Stimulated activated CD4-positive, alpha-beta T cell treated with anti-CD3 and anti-CD28 coated beads, Interleukin-15, amount 100 ng/mL, for 1 hour (primary cell): ENCODE measurements at regions not wholly inside any gene's neighbourhood (a gene's known extent, or its start where the extent isn't known, plus 50 kb on each side); places are given as distances from the start of the nearest gene placed in this dataset.

ENCODE experiments used
- DNase-seq, 2 donors: peaks; one replicate each; pipeline ENCODE4 v3.0.0-alpha.2; 2020; ENCODE audit warnings: low read depth in 1 of 2, low spot score in 1 of 2

- DNase-seq: no peak
Measured at GRCh38 chr15:55031727-55032126, 165.0 kb downstream of the RSL24D1 start.

GRCh38 chr15:55026381-55026780, 170.4 kb downstream of the RSL24D1 start:
- DNase-seq: no peak

- DNase-seq: no peak
Measured at GRCh38 chr15:55017635-55018034, 179.1 kb downstream of the RSL24D1 start.

GRCh38 chr15:55016225-55016624, 180.5 kb downstream of the RSL24D1 start:
- no peak for DNase-seq

GRCh38 chr15:55015093-55015445, 181.7 kb downstream of the RSL24D1 start:
- no peak for DNase-seq

GRCh38 chr15:55014391-55015092, 182.2 kb downstream of the RSL24D1 start:
- no peak for DNase-seq

- DNase-seq: no peak
Measured at GRCh38 chr15:55008421-55008820, 188.3 kb downstream of the RSL24D1 start.

GRCh38 chr15:55007561-55007960, 189.2 kb downstream of the RSL24D1 start:
- no peak for DNase-seq

GRCh38 chr15:55005679-55006078, 191.1 kb downstream of the RSL24D1 start:
- no peak for DNase-seq

- DNase-seq: no peak
Measured at GRCh38 chr15:55003965-55004873, 192.5 kb downstream of the RSL24D1 start.

GRCh38 chr15:54998661-54999060, 198.1 kb downstream of the RSL24D1 start:
- no peak for DNase-seq

- no peak for DNase-seq
Measured at GRCh38 chr15:54990793-54991192, 205.9 kb downstream of the RSL24D1 start.

- DNase-seq: no peak
Measured at GRCh38 chr15:54987881-54988280, 208.9 kb downstream of the RSL24D1 start.

- DNase-seq: no peak
Measured at GRCh38 chr15:54979964-54980363, 216.8 kb downstream of the RSL24D1 start.

GRCh38 chr15:54962637-54963036, 234.1 kb downstream of the RSL24D1 start:
- no peak for DNase-seq

GRCh38 chr15:54960266-54960665, 236.5 kb downstream of the RSL24D1 start:
- no peak for DNase-seq

GRCh38 chr15:54941417-54941816, 255.3 kb downstream of the RSL24D1 start:
- DNase-seq: no peak

GRCh38 chr15:54917312-54917711, 279.4 kb downstream of the RSL24D1 start:
- DNase-seq: no peak

- DNase-seq: no peak
Measured at GRCh38 chr15:54915380-54915779, 281.4 kb downstream of the RSL24D1 start.

GRCh38 chr15:54884312-54884711, 312.4 kb downstream of the RSL24D1 start:
- no peak for DNase-seq

- no peak for DNase-seq
Measured at GRCh38 chr15:54859982-54860381, 336.8 kb downstream of the RSL24D1 start.

- DNase-seq: no peak
Measured at GRCh38 chr15:54854667-54855066, 342.1 kb downstream of the RSL24D1 start.
